Liver (tissue), 8 donors: ENCODE measurements at regions not wholly inside any gene's neighbourhood (a gene's known extent, or its start where the extent isn't known, plus 50 kb on each side); places are given as distances from the start of the nearest gene placed in this dataset.

ENCODE experiments used
- DNase-seq: peaks from one replicate; pipeline ENCODE4 v3.0.0-alpha.2; 2017; ENCODE audit warnings: low spot score
- H3K27ac ChIP-seq, 2 donors: one replicate each; pipeline ENCODE4 v1.7.0; 2013; ENCODE audit warnings: inconsistent platforms in 2 of 2, low read length in 2 of 2, control low read depth in 1 of 2, low read depth in 1 of 2, mild to moderate bottlenecking in 1 of 2
- H3K27me3 ChIP-seq, 4 donors: one replicate each; pipeline versions ENCODE4 v1.6.1 to v1.7.0; 2013; ENCODE audit warnings: low read length in 3 of 4, inconsistent platforms in 1 of 4, mild to moderate bottlenecking in 1 of 4, moderate library complexity in 1 of 4; ENCODE audit not compliant: control insufficient read depth in 4 of 4, insufficient read depth in 4 of 4
- H3K36me3 ChIP-seq, 4 donors: one replicate each; pipeline versions ENCODE4 v1.6.1 to v1.7.0; 2013; ENCODE audit warnings: low read length in 3 of 4, mild to moderate bottlenecking in 3 of 4, low read depth in 1 of 4, moderate library complexity in 1 of 4; ENCODE audit not compliant: control insufficient read depth in 4 of 4, insufficient read depth in 3 of 4
- H3K4me1 ChIP-seq, 4 donors: one replicate each; pipeline versions ENCODE4 v1.6.1 to v1.7.0; 2013; ENCODE audit warnings: low read length in 3 of 4, mild to moderate bottlenecking in 3 of 4, moderate library complexity in 1 of 4; ENCODE audit not compliant: control insufficient read depth in 4 of 4, insufficient read depth in 4 of 4
- H3K4me3 ChIP-seq, 3 donors: one replicate each; pipeline versions ENCODE4 v1.6.1 to v1.7.0; 2013; ENCODE audit warnings: low read length in 3 of 3, control low read depth in 1 of 3, low read depth in 1 of 3, mild to moderate bottlenecking in 1 of 3
- H3K9ac ChIP-seq, 2 donors: one replicate each; pipeline ENCODE4 v1.7.0; 2013; ENCODE audit warnings: low read length in 2 of 2, mild to moderate bottlenecking in 2 of 2, moderate library complexity in 2 of 2, control low read depth in 1 of 2, low read depth in 1 of 2
- H3K9me3 ChIP-seq, 4 donors: one replicate each; pipeline versions ENCODE4 v1.6.1 to v1.7.0; 2013; ENCODE audit warnings: low read length in 3 of 4; ENCODE audit not compliant: control insufficient read depth in 4 of 4
- ATF3 ChIP-seq: IDR thresholded peaks from 2 replicates; pipeline ENCODE4 v1.6.1; 2016; ENCODE audit warnings: antibody characterized with exemption
- CTCF ChIP-seq: fragments of 150-350 bp; IDR thresholded peaks from 2 replicates; pipeline ENCODE4 v1.5.1; 2017; ENCODE audit warnings: improper control_type of control experiment, low read depth, low read length; ENCODE audit not compliant: missing input control
- EGR1 ChIP-seq, 2 donors: IDR thresholded peaks; 2 replicates each; pipeline ENCODE4 v1.6.1; 2016 to 2018; ENCODE audit warnings: antibody characterized with exemption in 2 of 2, low read depth in 2 of 2
- FOXA1 ChIP-seq: IDR thresholded peaks from 2 replicates; pipeline ENCODE4 v1.6.1; 2016; ENCODE audit warnings: antibody characterized with exemption
- HNF4A ChIP-seq, 2 donors: conservative IDR thresholded peaks; 2 replicates each; pipeline ENCODE4 v1.6.1; 2016; ENCODE audit warnings: antibody characterized with exemption in 2 of 2, mild to moderate bottlenecking in 2 of 2
- HNF4G ChIP-seq: IDR thresholded peaks from 2 replicates; pipeline ENCODE4 v1.6.1; 2016; ENCODE audit warnings: antibody characterized with exemption
- JUND ChIP-seq, 2 donors: IDR thresholded peaks; 2 replicates each; pipeline ENCODE4 v1.6.1; 2016; ENCODE audit warnings: antibody characterized with exemption in 2 of 2
- MAX ChIP-seq: IDR thresholded peaks from 2 replicates; pipeline ENCODE4 v1.6.1; 2016; ENCODE audit warnings: antibody characterized with exemption
- NR2F2 ChIP-seq: IDR thresholded peaks from 2 replicates; pipeline ENCODE4 v1.6.1; 2016; ENCODE audit warnings: antibody characterized with exemption
- RXRA ChIP-seq, 2 donors: IDR thresholded peaks; 2 replicates each; pipeline ENCODE4 v1.6.1; 2017 to 2018; ENCODE audit warnings: antibody characterized with exemption in 2 of 2, mild to moderate bottlenecking in 1 of 2
- SP1 ChIP-seq: IDR thresholded peaks from 2 replicates; pipeline ENCODE4 v1.6.1; 2018; ENCODE audit warnings: antibody characterized with exemption, mild to moderate bottlenecking
- TAF1 ChIP-seq: conservative IDR thresholded peaks from 2 replicates; pipeline ENCODE4 v1.6.1; 2016; ENCODE audit warnings: antibody characterized with exemption, mild to moderate bottlenecking
- YY1 ChIP-seq: IDR thresholded peaks from 2 replicates; pipeline ENCODE4 v1.6.1; 2016; ENCODE audit warnings: antibody characterized with exemption, mild to moderate bottlenecking
- ZBTB33 ChIP-seq: IDR thresholded peaks from 2 replicates; pipeline ENCODE4 v1.6.1; 2016; ENCODE audit warnings: antibody characterized with exemption
- WGBS: extraction: QIAGEN DNeasy Blood & Tissue Kit; methylation state at CpG from one replicate; pipeline ENCODE4 v1.1.7; 2013; 5-methylcytosine and 5-hydroxymethylcytosine counted together
- donor health status: healthy.
- donor health status: healthy.
- donor health status: healthy.
- donor health status: healthy.
- donor health status: healthy.

- TF ChIP-seq ZBTB33: no peak
- TF ChIP-seq SP1: no peak
These were observed 131.7 kb downstream of the SLC16A9 start (continued) for GRCh38 chr10:59577984-59578383.

GRCh38 chr10:59575269-59575668, 134.4 kb downstream of the SLC16A9 start:
- H3K27me3 ChIP-seq: peaks cover 0 to 3% (median 0%) of the 10 kb centered on the region in 4 donors
- H3K36me3 ChIP-seq: no peaks in the 10 kb centered on the region
- H3K4me1 ChIP-seq: no peaks in the 10 kb centered on the region
- no peak for DNase-seq
- H3K9me3 ChIP-seq: no peaks in the 10 kb centered on the region
- H3K9ac ChIP-seq: no peak overlapping the region
- TF ChIP-seq SP1: no peak
- TF ChIP-seq MAX: no peak
- H3K4me3 ChIP-seq: no peak overlapping the region
- H3K27ac ChIP-seq: no peak overlapping the region

- DNase-seq: no peak
- Histone ChIP-seq H3K4me3 (no peak overlapping the region), H3K27me3 (no peaks in the 10 kb centered on the region), H3K9ac (no peak overlapping the region), H3K4me1 (no peaks in the 10 kb centered on the region), H3K27ac (no peak overlapping the region), H3K36me3 (no peaks in the 10 kb centered on the region), H3K9me3 (no peaks in the 10 kb centered on the region)
- no peak for TF ChIP-seq CTCF
- no peak for TF ChIP-seq HNF4G
- no peak for TF ChIP-seq NR2F2
- TF ChIP-seq JUND (IDR thresholded peaks at IDR 0.05): no peak
- no peak for TF ChIP-seq ATF3
- no peak for TF ChIP-seq ZBTB33
- no peak for TF ChIP-seq YY1
- no peak for TF ChIP-seq TAF1
- no peak for TF ChIP-seq HNF4A (conservative IDR thresholded peaks at IDR 0.05)
- no peak for TF ChIP-seq SP1
- TF ChIP-seq EGR1 (IDR thresholded peaks at IDR 0.05; ENCODE audit: low read depth in 2 of 2): no peak
- no peak for TF ChIP-seq RXRA (IDR thresholded peaks at IDR 0.05)
- no peak for TF ChIP-seq FOXA1
- WGBS: 68% methylated on average over 1 of the region's 1 CpG
These were observed 146.1 kb downstream of the SLC16A9 start for GRCh38 chr10:59563531-59563930.
